CD8-positive, alpha-beta memory T cell (primary cell): ENCODE measurements at regions not wholly inside any gene's neighbourhood (a gene's known extent, or its start where the extent isn't known, plus 50 kb on each side); places are given as distances from the start of the nearest gene placed in this dataset.

Experiments
- CTCF ChIA-PET: fragments of 350-600 bp; sonication (Branson Sonifier 250); formaldehyde crosslinking; loops from one replicate; lab custom pipeline; 2021; ENCODE audit warnings: antibody characterized with exemption; lab: Charles Lee
- POLR2A ChIA-PET: fragments of 350-600 bp; sonication (Branson Sonifier 250); formaldehyde crosslinking; loops from one replicate; lab custom pipeline; 2021; ENCODE audit warnings: antibody characterized with exemption; lab: Charles Lee
- DNase-seq, 5 donors: peaks; one replicate each; pipeline versions ENCODE4 v3.0.0 to v3.0.0-alpha.2; 2020 to 2022; ENCODE audit warnings: mixed read lengths in 1 of 5
- H3K27ac ChIP-seq: one replicate; pipeline ENCODE4 v1.7.0; 2013; ENCODE audit warnings: low read depth, mild to moderate bottlenecking, low read length, moderate library complexity
- H3K27me3 ChIP-seq: 2 replicates; pipeline ENCODE4 v1.7.0; 2013; ENCODE audit warnings: low read length, mild to moderate bottlenecking; ENCODE audit not compliant: insufficient read depth, poor library complexity, severe bottlenecking
- H3K36me3 ChIP-seq: 2 replicates; pipeline ENCODE4 v1.7.0; 2013; ENCODE audit warnings: mild to moderate bottlenecking, low read length, moderate library complexity; ENCODE audit not compliant: insufficient read depth
- H3K4me1 ChIP-seq: 2 replicates; pipeline ENCODE4 v1.7.0; 2013; ENCODE audit warnings: mild to moderate bottlenecking, low read length, moderate library complexity; ENCODE audit not compliant: insufficient read depth
- H3K4me3 ChIP-seq: 2 replicates; pipeline ENCODE4 v1.7.0; 2013; ENCODE audit warnings: mild to moderate bottlenecking, low read length
- H3K9me3 ChIP-seq: 2 replicates; pipeline ENCODE4 v1.7.0; 2013; ENCODE audit warnings: mild to moderate bottlenecking, low read length
- H3K27ac Mint-ChIP-seq, 8 donors: one replicate each; pipeline ENCODE4 v1.8.0; 2020 to 2021; ENCODE audit warnings: mixed read lengths in 8 of 8, mild to moderate bottlenecking in 6 of 8, inconsistent platforms in 3 of 8, moderate library complexity in 3 of 8
- H3K27me3 Mint-ChIP-seq, 2 donors: one replicate each; pipeline ENCODE4 v1.8.0; 2020 to 2021; ENCODE audit warnings: mixed read lengths in 2 of 2, mild to moderate bottlenecking in 1 of 2, moderate library complexity in 1 of 2
- H3K36me3 Mint-ChIP-seq, 3 donors: one replicate each; pipeline ENCODE4 v1.8.0; 2020 to 2021; ENCODE audit warnings: mixed read lengths in 3 of 3, inconsistent platforms in 1 of 3, mild to moderate bottlenecking in 1 of 3
- H3K4me1 Mint-ChIP-seq, 3 donors: one replicate each; pipeline ENCODE4 v1.8.0; 2020 to 2021; ENCODE audit warnings: mixed read lengths in 3 of 3, inconsistent platforms in 1 of 3, mild to moderate bottlenecking in 1 of 3
- H3K4me3 Mint-ChIP-seq, 7 donors: one replicate each; pipeline ENCODE4 v1.8.0; 2020 to 2021; ENCODE audit warnings: mixed read lengths in 7 of 7, mild to moderate bottlenecking in 6 of 7, moderate library complexity in 4 of 7, inconsistent platforms in 2 of 7
- H3K9me3 Mint-ChIP-seq, 5 donors: one replicate each; pipeline ENCODE4 v1.8.0; 2020 to 2022; ENCODE audit warnings: mixed read lengths in 5 of 5, mild to moderate bottlenecking in 3 of 5, moderate library complexity in 2 of 5, inconsistent platforms in 1 of 5

- Mint-ChIP-seq H3K4me3 (no peak overlapping the region), H3K27me3 (peaks cover 0 to 2% of the 10 kb centered on the region in 2 donors), H3K9me3 (peaks cover 0 to 8% (median under 1%) of the 10 kb centered on the region in 5 donors), H3K27ac (no peak overlapping the region), H3K36me3 (no peaks in the 10 kb centered on the region), H3K4me1 (no peaks in the 10 kb centered on the region)
- Histone ChIP-seq H3K36me3 (no peaks in the 10 kb centered on the region), H3K4me3 (no peak overlapping the region), H3K4me1 (no peaks in the 10 kb centered on the region), H3K27ac (no peak overlapping the region), H3K9me3 (no peaks in the 10 kb centered on the region), H3K27me3 (no peaks in the 10 kb centered on the region)
- no peak for DNase-seq
- CTCF ChIA-PET, result no interaction called here
- POLR2A ChIA-PET, result no interaction called here
Measured at GRCh38 chr7:91412298-91412697, 148.1 kb downstream of the FZD1 start.

- no peak overlapping the region for H3K27ac Mint-ChIP-seq
- POLR2A ChIA-PET, result no interaction called here
Measured at GRCh38 chr7:91414734-91415133, 150.5 kb downstream of the FZD1 start.

GRCh38 chr7:91416155-91416865 is 152.1 kb downstream of the FZD1 start:
- Histone ChIP-seq H3K27ac (no peak overlapping the region), H3K36me3 (no peaks in the 10 kb centered on the region), H3K4me3 (no peak overlapping the region), H3K27me3 (no peaks in the 10 kb centered on the region), H3K9me3 (no peaks in the 10 kb centered on the region), H3K4me1 (no peaks in the 10 kb centered on the region)
- H3K27me3 Mint-ChIP-seq, result peaks cover 0 to 2% of the 10 kb centered on the region in 2 donors
- no peak for DNase-seq
- peaks cover 0 to 8% (median 2%) of the 10 kb centered on the region in 5 donors for H3K9me3 Mint-ChIP-seq
- no peaks in the 10 kb centered on the region for H3K36me3 Mint-ChIP-seq
- no peak overlapping the region for H3K4me3 Mint-ChIP-seq
- no peak overlapping the region for H3K27ac Mint-ChIP-seq
- no peaks in the 10 kb centered on the region for H3K4me1 Mint-ChIP-seq
- ChIA-PET CTCF (no interaction called here), POLR2A (no interaction called here)

More at GRCh38 chr7:91414734-91415133, 150.5 kb downstream of the FZD1 start:
- Mint-ChIP-seq H3K9me3 (peaks cover 0 to 8% (median 2%) of the 10 kb centered on the region in 5 donors), H3K27me3 (peaks cover 0 to 2% of the 10 kb centered on the region in 2 donors), H3K4me1 (no peaks in the 10 kb centered on the region), H3K4me3 (no peak overlapping the region), H3K36me3 (no peaks in the 10 kb centered on the region)
- Histone ChIP-seq H3K9me3 (no peaks in the 10 kb centered on the region), H3K4me3 (no peak overlapping the region), H3K27me3 (no peaks in the 10 kb centered on the region), H3K4me1 (no peaks in the 10 kb centered on the region), H3K27ac (no peak overlapping the region), H3K36me3 (no peaks in the 10 kb centered on the region)
- CTCF ChIA-PET, result no interaction called here
- no peak for DNase-seq

- DNase-seq, result no peak
- Mint-ChIP-seq H3K27ac (no peak overlapping the region), H3K4me1 (no peaks in the 10 kb centered on the region), H3K9me3 (peaks cover 0 to 12% (median 0%) of the 10 kb centered on the region in 5 donors), H3K27me3 (no peaks in the 10 kb centered on the region), H3K36me3 (no peaks in the 10 kb centered on the region), H3K4me3 (no peak overlapping the region)
- Histone ChIP-seq H3K9me3 (no peaks in the 10 kb centered on the region), H3K27ac (no peak overlapping the region), H3K27me3 (no peaks in the 10 kb centered on the region), H3K36me3 (no peaks in the 10 kb centered on the region), H3K4me3 (no peak overlapping the region), H3K4me1 (no peaks in the 10 kb centered on the region)
- CTCF ChIA-PET, result no interaction called here
- POLR2A ChIA-PET, result no interaction called here
Measured at GRCh38 chr7:91420606-91421005, 156.4 kb downstream of the FZD1 start.

- Mint-ChIP-seq H3K9me3 (peaks cover 0 to 12% (median 0%) of the 10 kb centered on the region in 5 donors), H3K4me1 (no peaks in the 10 kb centered on the region), H3K27ac (no peak overlapping the region), H3K36me3 (no peaks in the 10 kb centered on the region), H3K27me3 (no peaks in the 10 kb centered on the region), H3K4me3 (no peak overlapping the region)
- DNase-seq, result no peak
- Histone ChIP-seq H3K4me1 (no peaks in the 10 kb centered on the region), H3K27me3 (no peaks in the 10 kb centered on the region), H3K36me3 (no peaks in the 10 kb centered on the region), H3K4me3 (no peak overlapping the region), H3K9me3 (no peaks in the 10 kb centered on the region), H3K27ac (no peak overlapping the region)
- ChIA-PET CTCF (no interaction called here), POLR2A (no interaction called here)
Measured at GRCh38 chr7:91421018-91421417, 156.8 kb downstream of the FZD1 start.

GRCh38 chr7:91424371-91424770 is 160.1 kb downstream of the FZD1 start:
- Histone ChIP-seq H3K9me3 (no peaks in the 10 kb centered on the region), H3K27me3 (no peaks in the 10 kb centered on the region), H3K4me3 (no peak overlapping the region), H3K27ac (no peak overlapping the region), H3K4me1 (no peaks in the 10 kb centered on the region), H3K36me3 (no peaks in the 10 kb centered on the region)
- CTCF ChIA-PET, result no interaction called here
- Mint-ChIP-seq H3K27ac (no peak overlapping the region), H3K27me3 (no peaks in the 10 kb centered on the region), H3K4me3 (no peak overlapping the region), H3K36me3 (no peaks in the 10 kb centered on the region), H3K9me3 (peaks cover 0 to 8% (median 0%) of the 10 kb centered on the region in 5 donors), H3K4me1 (no peaks in the 10 kb centered on the region)
- DNase-seq, result no peak
- POLR2A ChIA-PET, result no interaction called here

- no peaks in the 10 kb centered on the region for H3K4me1 ChIP-seq
- H3K9me3 Mint-ChIP-seq, result peaks cover 0 to 4% (median under 1%) of the 10 kb centered on the region in 5 donors
- no peaks in the 10 kb centered on the region for H3K9me3 ChIP-seq
- POLR2A ChIA-PET, result no interaction called here
- H3K4me3 Mint-ChIP-seq, result no peak overlapping the region
- CTCF ChIA-PET, result no interaction called here
- H3K27ac Mint-ChIP-seq, result no peak overlapping the region
- DNase-seq, result no peak
- H3K27ac ChIP-seq, result no peak overlapping the region
- H3K36me3 Mint-ChIP-seq, result no peaks in the 10 kb centered on the region
- no peaks in the 10 kb centered on the region for H3K4me1 Mint-ChIP-seq
- H3K36me3 ChIP-seq, result no peaks in the 10 kb centered on the region
- H3K27me3 Mint-ChIP-seq, result no peaks in the 10 kb centered on the region
- no peaks in the 10 kb centered on the region for H3K27me3 ChIP-seq
- H3K4me3 ChIP-seq, result no peak overlapping the region
Measured at GRCh38 chr7:91425149-91425548, 160.9 kb downstream of the FZD1 start.

GRCh38 chr7:91427051-91427450 is 162.8 kb downstream of the FZD1 start:
- no peak overlapping the region for H3K4me3 Mint-ChIP-seq
- ChIA-PET POLR2A (no interaction called here), CTCF (no interaction called here)

More at GRCh38 chr7:91427051-91427450, 162.8 kb downstream of the FZD1 start:
- no peak for DNase-seq
- H3K4me1 Mint-ChIP-seq, result no peaks in the 10 kb centered on the region
- H3K9me3 Mint-ChIP-seq, result peaks cover 2 to 9% (median 4%) of the 10 kb centered on the region in 5 donors
- H3K36me3 Mint-ChIP-seq, result no peaks in the 10 kb centered on the region
- Histone ChIP-seq H3K36me3 (no peaks in the 10 kb centered on the region), H3K27ac (no peak overlapping the region), H3K9me3 (no peaks in the 10 kb centered on the region), H3K4me3 (no peak overlapping the region), H3K27me3 (no peaks in the 10 kb centered on the region), H3K4me1 (no peaks in the 10 kb centered on the region)
- no peaks in the 10 kb centered on the region for H3K27me3 Mint-ChIP-seq
- no peak overlapping the region for H3K27ac Mint-ChIP-seq
